K562 (cell line): ENCODE measurements at regions not wholly inside any gene's neighbourhood (a gene's known extent, or its start where the extent isn't known, plus 50 kb on each side); places are given as distances from the start of the nearest gene placed in this dataset.

Experiments used
- ATAC-seq: fragments of 200-7000 bp; cut with Tn5 transposase; 3 replicates; pipeline ENCODE4 v1.9.1; 2020; ENCODE audit warnings: moderate library complexity
- BruUV-seq: library from RNA; stranded (reverse); fragments of 400-500 nt; replicated peaks from 2 replicates; lab custom pipeline; 2021; lab: Mats Ljungman, UMichigan
- CTCF ChIA-PET: fragments of 300-600 bp; formaldehyde crosslinking; extraction: SDS; loops from one replicate; lab custom pipeline; 2021; ENCODE audit warnings: low intra/inter-chr PET ratio; lab: Yijun Ruan, JAX
- POLR2A ChIA-PET: fragments of 300-600, 350-650 bp; sonication (Branson Sonifier 250); formaldehyde crosslinking; extraction: SDS; loops from one replicate; lab custom pipeline; 2021; ENCODE audit warnings: antibody characterized with exemption, inconsistent platforms; lab: Yijun Ruan, JAX
- DNase-seq, 4 experiments: peaks; one replicate each; pipeline versions ENCODE4 v3.0.0 to v3.0.0-alpha.2; 2011 to 2018; ENCODE audit warnings: low spot score in 3 of 4, mixed read lengths in 3 of 4; ENCODE audit errors: extremely low read depth in 1 of 4
- FAIRE-seq: peaks from 2 replicates; lab custom pipeline; 2011; peaks lifted over from hg19 to GRCh38; lab: Jason Lieb, UNC
- H2AFZ ChIP-seq: 2 replicates; pipeline ENCODE4 v1.6.0; 2011; ENCODE audit warnings: low read depth, low read length, control low read depth, inconsistent platforms
- H3K27ac ChIP-seq: fragments of 200-600 bp; 3 replicates; pipeline ENCODE4 v1.8.0; 2011; ENCODE audit warnings: low read depth, mild to moderate bottlenecking, control low read depth, inconsistent platforms, low read length, moderate library complexity, mixed read lengths; ENCODE audit errors: extremely low read depth
- H3K27me3 ChIP-seq, 2 experiments: fragments of 300-600 bp in 1 of 2; 2 replicates in 1 of 2; 3 replicates in 1 of 2; pipeline versions ENCODE4 v1.6.0 to v1.8.0; 2011; ENCODE audit warnings: inconsistent platforms in 2 of 2, low read length in 2 of 2, mild to moderate bottlenecking in 1 of 2, mixed read lengths in 1 of 2, moderate library complexity in 1 of 2; ENCODE audit not compliant: control insufficient read depth in 2 of 2, insufficient read depth in 2 of 2
- H3K36me3 ChIP-seq: fragments of 300-600 bp; 3 replicates; pipeline ENCODE4 v1.8.0; 2011; ENCODE audit warnings: mild to moderate bottlenecking, low read length, inconsistent platforms; ENCODE audit not compliant: control insufficient read depth, insufficient read depth
- H3K4me1 ChIP-seq, 2 experiments: fragments of 200-600 bp in 1 of 2; replicated peaks in 1 of 2; 2 replicates in 1 of 2; 3 replicates in 1 of 2; pipeline versions ENCODE4 v1.5.1 to v1.8.0; 2011; ENCODE audit warnings: inconsistent platforms in 2 of 2, low read length in 2 of 2, mild to moderate bottlenecking in 1 of 2, mixed read lengths in 1 of 2, moderate library complexity in 1 of 2; ENCODE audit not compliant: control insufficient read depth in 2 of 2, insufficient read depth in 2 of 2
- H3K4me2 ChIP-seq: 2 replicates; pipeline ENCODE4 v1.6.1; 2011; ENCODE audit warnings: low read length, control low read depth, inconsistent platforms, mixed read lengths; ENCODE audit not compliant: insufficient read depth
- H3K4me3 ChIP-seq: fragments of 200-600 bp; sonication (generic), shearing (Covaris generic); 2 replicates; pipeline ENCODE4 v1.5.1; 2016; ENCODE audit warnings: control low read depth, inconsistent platforms
- H3K79me2 ChIP-seq: fragments of 200-600 bp; 3 replicates; pipeline ENCODE4 v1.8.0; 2011; ENCODE audit warnings: low read length, inconsistent platforms; ENCODE audit not compliant: control insufficient read depth, insufficient read depth
- H3K9ac ChIP-seq, 2 experiments: 2 replicates each; pipeline versions ENCODE4 v1.6.0 to v1.6.1; 2011; ENCODE audit warnings: low read depth in 2 of 2, low read length in 2 of 2, control low read depth in 1 of 2, inconsistent platforms in 1 of 2, mild to moderate bottlenecking in 1 of 2, mixed read lengths in 1 of 2; ENCODE audit not compliant: insufficient read depth in 1 of 2
- H3K9me1 ChIP-seq: one replicate; pipeline ENCODE4 v1.6.0; 2011; ENCODE audit warnings: inconsistent platforms, mild to moderate bottlenecking, low read length, moderate library complexity; ENCODE audit not compliant: control insufficient read depth, insufficient read depth
- H3K9me3 ChIP-seq: replicated peaks from 2 replicates; pipeline ENCODE4 v1.5.1; 2011; ENCODE audit warnings: low read depth, low read length, inconsistent platforms; ENCODE audit not compliant: control insufficient read depth, insufficient read depth
- H4K20me1 ChIP-seq: replicated peaks from 2 replicates; pipeline ENCODE4 v1.6.1; 2011; ENCODE audit warnings: low read length, inconsistent platforms, mixed read lengths; ENCODE audit not compliant: control insufficient read depth, insufficient read depth
- MTA3 ChIP-seq: fragments of 450-650 bp; formaldehyde crosslinking; IDR thresholded peaks from 2 replicates; pipeline ENCODE4 v1.6.1; 2017; ENCODE audit warnings: mild to moderate bottlenecking, borderline replicate concordance
- SMC3 ChIP-seq: conservative IDR thresholded peaks from 2 replicates; pipeline ENCODE4 v1.6.1; 2011; ENCODE audit warnings: low read depth, low read length, improper control_type of control experiment; ENCODE audit not compliant: insufficient read depth
- WGBS: fragments of 100-300 bp; shearing (Covaris generic); methylation state at CpG from one replicate; pipeline ENCODE4 v1.1.6; 2016; ENCODE audit warnings: low coverage, mixed read lengths; ENCODE audit not compliant: insufficient coverage; ENCODE audit errors: missing lambda C conversion rate; 5-methylcytosine and 5-hydroxymethylcytosine counted together
- in situ Hi-C: fragments of 300-500 bp; cut with MboI; formaldehyde crosslinking; loops from 4 replicates; pipeline ENCODE4 v1.15.0; 2018; ENCODE audit warnings: inconsistent platforms, mixed read lengths
- intact Hi-C: fragments of 100-400 bp; cut with micrococcal nuclease; formaldehyde crosslinking; loops from 2 replicates; pipeline ENCODE4 v1.14.2; 2022
- TF ChIP-seq, protein P1 (sequence below): fragments of 150-350 bp; IDR thresholded peaks from 2 replicates; pipeline ENCODE4 v1.6.1; 2014; ENCODE audit warnings: low read depth, mild to moderate bottlenecking, low read length, borderline replicate concordance
- TF ChIP-seq, protein P2 (sequence below), 2 experiments: fragments of 450-650 bp in 1 of 2; sonication (generic) in 1 of 2; formaldehyde crosslinking in 1 of 2; IDR thresholded peaks; 2 replicates each; pipeline versions ENCODE4 v1.7.1 to v1.9.0; 2016 to 2022; ENCODE audit warnings: inconsistent platforms in 1 of 2, mild to moderate bottlenecking in 1 of 2, missing genetic modification reagents in 1 of 2

DNA sequence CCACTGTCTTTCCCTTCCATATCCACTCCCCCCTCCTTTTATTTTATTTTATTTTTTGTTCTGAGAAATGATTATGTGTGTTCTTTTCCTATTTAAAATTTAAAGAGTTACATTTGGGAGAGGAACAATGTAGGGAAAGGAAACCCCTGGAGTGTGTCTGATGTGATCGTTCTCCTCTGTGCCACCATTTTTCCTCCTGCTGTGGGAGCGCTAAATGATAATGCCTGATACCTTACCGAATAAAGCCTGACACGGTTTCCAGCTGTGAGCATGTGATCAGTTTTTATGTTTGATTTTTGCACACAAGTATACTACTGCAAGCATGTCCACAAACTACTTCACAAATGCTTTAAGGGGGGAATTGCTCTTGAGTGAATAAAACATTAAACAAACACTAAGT lies 317.8 kb upstream of the FANCL start (continued):
- TF ChIP-seq, protein P1, sequence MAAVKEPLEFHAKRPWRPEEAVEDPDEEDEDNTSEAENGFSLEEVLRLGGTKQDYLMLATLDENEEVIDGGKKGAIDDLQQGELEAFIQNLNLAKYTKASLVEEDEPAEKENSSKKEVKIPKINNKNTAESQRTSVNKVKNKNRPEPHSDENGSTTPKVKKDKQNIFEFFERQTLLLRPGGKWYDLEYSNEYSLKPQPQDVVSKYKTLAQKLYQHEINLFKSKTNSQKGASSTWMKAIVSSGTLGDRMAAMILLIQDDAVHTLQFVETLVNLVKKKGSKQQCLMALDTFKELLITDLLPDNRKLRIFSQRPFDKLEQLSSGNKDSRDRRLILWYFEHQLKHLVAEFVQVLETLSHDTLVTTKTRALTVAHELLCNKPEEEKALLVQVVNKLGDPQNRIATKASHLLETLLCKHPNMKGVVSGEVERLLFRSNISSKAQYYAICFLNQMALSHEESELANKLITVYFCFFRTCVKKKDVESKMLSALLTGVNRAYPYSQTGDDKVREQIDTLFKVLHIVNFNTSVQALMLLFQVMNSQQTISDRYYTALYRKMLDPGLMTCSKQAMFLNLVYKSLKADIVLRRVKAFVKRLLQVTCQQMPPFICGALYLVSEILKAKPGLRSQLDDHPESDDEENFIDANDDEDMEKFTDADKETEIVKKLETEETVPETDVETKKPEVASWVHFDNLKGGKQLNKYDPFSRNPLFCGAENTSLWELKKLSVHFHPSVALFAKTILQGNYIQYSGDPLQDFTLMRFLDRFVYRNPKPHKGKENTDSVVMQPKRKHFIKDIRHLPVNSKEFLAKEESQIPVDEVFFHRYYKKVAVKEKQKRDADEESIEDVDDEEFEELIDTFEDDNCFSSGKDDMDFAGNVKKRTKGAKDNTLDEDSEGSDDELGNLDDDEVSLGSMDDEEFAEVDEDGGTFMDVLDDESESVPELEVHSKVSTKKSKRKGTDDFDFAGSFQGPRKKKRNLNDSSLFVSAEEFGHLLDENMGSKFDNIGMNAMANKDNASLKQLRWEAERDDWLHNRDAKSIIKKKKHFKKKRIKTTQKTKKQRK: no peak

DNA sequence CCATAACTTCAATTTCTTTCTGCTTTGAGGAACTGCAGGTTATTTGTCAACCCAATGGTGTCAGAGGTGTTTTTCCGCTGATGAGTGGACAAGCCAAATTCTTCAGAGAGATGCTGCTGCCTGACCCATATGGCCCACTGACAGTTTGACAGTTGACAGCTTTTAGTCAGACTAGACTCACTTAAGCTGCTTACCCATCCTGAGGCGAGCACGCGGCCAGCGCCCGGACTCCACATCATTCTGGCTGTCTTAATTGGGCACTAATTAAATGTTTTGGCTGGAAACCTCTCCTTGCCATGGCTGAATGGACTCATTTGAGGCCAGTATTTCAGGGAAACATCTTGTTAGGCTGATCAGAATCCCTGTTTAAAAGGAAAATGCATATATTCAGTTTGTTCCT lies 316.1 kb upstream of the FANCL start:
- TF ChIP-seq, protein P2, sequence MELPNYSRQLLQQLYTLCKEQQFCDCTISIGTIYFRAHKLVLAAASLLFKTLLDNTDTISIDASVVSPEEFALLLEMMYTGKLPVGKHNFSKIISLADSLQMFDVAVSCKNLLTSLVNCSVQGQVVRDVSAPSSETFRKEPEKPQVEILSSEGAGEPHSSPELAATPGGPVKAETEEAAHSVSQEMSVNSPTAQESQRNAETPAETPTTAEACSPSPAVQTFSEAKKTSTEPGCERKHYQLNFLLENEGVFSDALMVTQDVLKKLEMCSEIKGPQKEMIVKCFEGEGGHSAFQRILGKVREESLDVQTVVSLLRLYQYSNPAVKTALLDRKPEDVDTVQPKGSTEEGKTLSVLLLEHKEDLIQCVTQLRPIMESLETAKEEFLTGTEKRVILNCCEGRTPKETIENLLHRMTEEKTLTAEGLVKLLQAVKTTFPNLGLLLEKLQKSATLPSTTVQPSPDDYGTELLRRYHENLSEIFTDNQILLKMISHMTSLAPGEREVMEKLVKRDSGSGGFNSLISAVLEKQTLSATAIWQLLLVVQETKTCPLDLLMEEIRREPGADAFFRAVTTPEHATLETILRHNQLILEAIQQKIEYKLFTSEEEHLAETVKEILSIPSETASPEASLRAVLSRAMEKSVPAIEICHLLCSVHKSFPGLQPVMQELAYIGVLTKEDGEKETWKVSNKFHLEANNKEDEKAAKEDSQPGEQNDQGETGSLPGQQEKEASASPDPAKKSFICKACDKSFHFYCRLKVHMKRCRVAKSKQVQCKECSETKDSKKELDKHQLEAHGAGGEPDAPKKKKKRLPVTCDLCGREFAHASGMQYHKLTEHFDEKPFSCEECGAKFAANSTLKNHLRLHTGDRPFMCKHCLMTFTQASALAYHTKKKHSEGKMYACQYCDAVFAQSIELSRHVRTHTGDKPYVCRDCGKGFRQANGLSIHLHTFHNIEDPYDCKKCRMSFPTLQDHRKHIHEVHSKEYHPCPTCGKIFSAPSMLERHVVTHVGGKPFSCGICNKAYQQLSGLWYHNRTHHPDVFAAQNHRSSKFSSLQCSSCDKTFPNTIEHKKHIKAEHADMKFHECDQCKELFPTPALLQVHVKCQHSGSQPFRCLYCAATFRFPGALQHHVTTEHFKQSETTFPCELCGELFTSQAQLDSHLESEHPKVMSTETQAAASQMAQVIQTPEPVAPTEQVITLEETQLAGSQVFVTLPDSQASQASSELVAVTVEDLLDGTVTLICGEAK (IDR thresholded peaks at IDR 0.05): no peak
- TF ChIP-seq, protein P2 (CRISPR knock-in tag; IDR thresholded peaks at IDR 0.05): no peak
- TF ChIP-seq MTA3 (no peak), SMC3 (no peak)
- H3K4me3 ChIP-seq: no peak overlapping the region
- H2AFZ ChIP-seq: no peak overlapping the region
- FAIRE-seq: no peak
- H4K20me1 ChIP-seq: no peaks in the 10 kb centered on the region
- no peaks in the 10 kb centered on the region; the same call in 1 of the 2 replicates for H3K9me3 ChIP-seq
- H3K27me3 ChIP-seq: no peaks in the 10 kb centered on the region
- H3K79me2 ChIP-seq: no peaks in the 10 kb centered on the region
- H3K4me1 ChIP-seq: no peaks in the 10 kb centered on the region
- in situ Hi-C loops: no loop called here
- H3K27ac ChIP-seq: no peak overlapping the region
- intact Hi-C loops: loop anchor here (5.0 kb wide), 1 partner anchor 800 kb away; no protein-coding TSS in a partner anchor
- POLR2A ChIA-PET: interaction anchor here (0.6 kb wide), 1 partner anchor 8 kb away, joined by 4 read pairs; no protein-coding TSS in a partner anchor
- no peak for ATAC-seq
- BruUV-seq: no TSS peak
- no peaks in the 10 kb centered on the region for H3K9me1 ChIP-seq
- 76% methylated on average over 6 of the region's 6 CpGs for WGBS
- DNase-seq: no peak
- H3K4me2 ChIP-seq: no peak overlapping the region
- no peak overlapping the region for H3K9ac ChIP-seq
- H3K36me3 ChIP-seq: no peaks in the 10 kb centered on the region
- CTCF ChIA-PET: no interaction called here
